ENCODE measurements at regions not wholly inside any gene's neighbourhood (a gene's known extent, or its start where the extent isn't known, plus 50 kb on each side); places are given as distances from the start of the nearest gene placed in this dataset.
A peak's percentile ranks its signal among the peaks of the same experiment; 100 is the strongest.

DNA sequence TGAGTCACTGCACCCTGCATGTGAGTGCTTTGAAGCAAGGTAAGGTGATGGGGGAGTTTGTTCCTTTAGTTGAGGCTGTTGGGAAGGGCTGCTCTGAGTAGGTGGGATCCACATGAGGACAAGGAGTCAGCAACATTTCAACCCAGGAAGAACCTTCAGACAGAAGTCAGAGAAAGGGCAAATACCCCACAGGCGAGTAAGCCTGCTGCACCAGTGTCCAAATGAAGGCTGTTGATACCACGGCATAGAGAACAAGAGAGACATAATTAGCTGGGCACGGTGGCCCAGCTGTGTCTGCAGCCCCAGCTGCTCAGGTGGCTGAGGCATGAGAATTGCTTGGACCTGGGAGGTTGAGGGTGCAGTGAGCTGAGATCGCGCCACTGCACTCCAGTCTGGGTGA, 54.3 kb upstream of the CLMP start:
- intact Hi-C loops (cut with DNase I) = loop anchor here (5.0 kb wide), 1 partner anchor 132 kb away; no protein-coding TSS in a partner anchor
- Histone ChIP-seq H3K4me3 (no peak overlapping the region), H3K4me1 (no peaks in the 10 kb centered on the region), H3K27me3 (no peaks in the 10 kb centered on the region), H3K36me3 (no peaks in the 10 kb centered on the region), H3K27ac (no peak overlapping the region), H3K9me3 (no peaks in the 10 kb centered on the region)
- TF ChIP-seq POLR2A (IDR thresholded peaks at IDR 0.05) (no peak), POLR2AphosphoS5 (IDR thresholded peaks at IDR 0.05; ENCODE audit: insufficient read depth in 1 of 2, low read depth in 1 of 2) (no peak)
- TF ChIP-seq, protein P1, sequence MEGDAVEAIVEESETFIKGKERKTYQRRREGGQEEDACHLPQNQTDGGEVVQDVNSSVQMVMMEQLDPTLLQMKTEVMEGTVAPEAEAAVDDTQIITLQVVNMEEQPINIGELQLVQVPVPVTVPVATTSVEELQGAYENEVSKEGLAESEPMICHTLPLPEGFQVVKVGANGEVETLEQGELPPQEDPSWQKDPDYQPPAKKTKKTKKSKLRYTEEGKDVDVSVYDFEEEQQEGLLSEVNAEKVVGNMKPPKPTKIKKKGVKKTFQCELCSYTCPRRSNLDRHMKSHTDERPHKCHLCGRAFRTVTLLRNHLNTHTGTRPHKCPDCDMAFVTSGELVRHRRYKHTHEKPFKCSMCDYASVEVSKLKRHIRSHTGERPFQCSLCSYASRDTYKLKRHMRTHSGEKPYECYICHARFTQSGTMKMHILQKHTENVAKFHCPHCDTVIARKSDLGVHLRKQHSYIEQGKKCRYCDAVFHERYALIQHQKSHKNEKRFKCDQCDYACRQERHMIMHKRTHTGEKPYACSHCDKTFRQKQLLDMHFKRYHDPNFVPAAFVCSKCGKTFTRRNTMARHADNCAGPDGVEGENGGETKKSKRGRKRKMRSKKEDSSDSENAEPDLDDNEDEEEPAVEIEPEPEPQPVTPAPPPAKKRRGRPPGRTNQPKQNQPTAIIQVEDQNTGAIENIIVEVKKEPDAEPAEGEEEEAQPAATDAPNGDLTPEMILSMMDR (IDR thresholded peaks at IDR 0.05) = no peak
- DNase-seq (ENCODE audit: extremely low spot score in 2 of 2) = no peak

DNA sequence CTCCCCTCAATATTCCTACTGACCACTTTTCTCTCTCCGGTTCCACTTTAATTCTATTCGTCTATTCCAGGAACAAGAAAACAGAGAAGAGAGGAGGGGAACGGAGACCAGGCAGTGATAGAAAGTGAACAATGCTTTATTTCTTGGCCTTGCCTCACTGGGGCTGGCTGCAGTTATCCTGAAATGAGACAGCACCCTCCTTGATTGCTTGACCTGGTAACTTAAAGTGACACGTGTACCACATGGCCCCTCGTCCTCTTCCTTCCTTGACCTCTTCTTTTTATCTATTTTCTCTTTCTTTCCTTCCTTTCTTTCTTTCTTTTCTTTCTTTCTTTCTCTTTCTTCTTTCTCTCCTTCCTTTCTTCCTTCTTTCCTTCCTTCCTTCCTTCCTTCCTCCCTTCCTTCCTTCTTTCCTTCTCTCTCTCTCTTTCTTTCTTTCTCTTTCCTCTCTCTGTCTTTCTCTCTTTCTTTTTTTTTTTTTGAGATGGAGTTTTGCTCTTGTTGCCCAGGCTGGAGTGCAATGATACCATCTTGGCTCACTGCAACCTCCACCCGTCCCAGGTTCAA, 52.8 kb upstream of the CLMP start:
- Histone ChIP-seq H3K27ac (no peak overlapping the region), H3K36me3 (no peaks in the 10 kb centered on the region), H3K4me3 (no peak overlapping the region), H3K27me3 (no peaks in the 10 kb centered on the region), H3K4me1 (no peaks in the 10 kb centered on the region), H3K9me3 (no peaks in the 10 kb centered on the region)
- intact Hi-C loops (cut with DNase I) = loop anchor here (5.0 kb wide), 1 partner anchor 131 kb away; no protein-coding TSS in a partner anchor
- no peak for DNase-seq (ENCODE audit: extremely low spot score in 2 of 2)
- TF ChIP-seq POLR2AphosphoS5 (IDR thresholded peaks at IDR 0.05; ENCODE audit: insufficient read depth in 1 of 2, low read depth in 1 of 2) = no peak
- no peak for TF ChIP-seq POLR2A (IDR thresholded peaks at IDR 0.05)
- TF ChIP-seq, protein P1 (IDR thresholded peaks at IDR 0.05) = no peak

DNA sequence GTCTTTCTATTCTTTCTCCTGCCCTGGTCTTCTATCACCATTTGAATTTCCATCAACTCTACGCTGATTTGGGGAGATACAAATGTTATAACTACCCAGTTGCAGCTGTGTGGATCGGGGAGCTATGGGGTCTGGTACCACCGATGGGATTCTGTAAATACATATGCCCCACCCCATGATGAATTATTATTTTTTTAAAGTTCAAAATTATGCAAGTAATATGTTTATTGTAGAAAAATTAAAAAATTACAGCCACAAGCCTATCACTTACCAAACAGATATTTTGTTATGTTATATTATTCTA, 52.4 kb upstream of the CLMP start:
- Histone ChIP-seq H3K27ac (no peak overlapping the region), H3K9me3 (no peaks in the 10 kb centered on the region), H3K27me3 (no peaks in the 10 kb centered on the region), H3K4me1 (no peaks in the 10 kb centered on the region), H3K36me3 (no peaks in the 10 kb centered on the region), H3K4me3 (no peak overlapping the region)
- TF ChIP-seq POLR2AphosphoS5 (IDR thresholded peaks at IDR 0.05; ENCODE audit: insufficient read depth in 1 of 2, low read depth in 1 of 2) = no peak
- TF ChIP-seq, protein P1 (IDR thresholded peaks at IDR 0.05) = peak in 1 of 3 experiments; percentile 19
- intact Hi-C loops (cut with DNase I) = loop anchor here (5.0 kb wide), 1 partner anchor 130 kb away; no protein-coding TSS in a partner anchor
- DNase-seq (ENCODE audit: extremely low spot score in 2 of 2) = no peak

DNA sequence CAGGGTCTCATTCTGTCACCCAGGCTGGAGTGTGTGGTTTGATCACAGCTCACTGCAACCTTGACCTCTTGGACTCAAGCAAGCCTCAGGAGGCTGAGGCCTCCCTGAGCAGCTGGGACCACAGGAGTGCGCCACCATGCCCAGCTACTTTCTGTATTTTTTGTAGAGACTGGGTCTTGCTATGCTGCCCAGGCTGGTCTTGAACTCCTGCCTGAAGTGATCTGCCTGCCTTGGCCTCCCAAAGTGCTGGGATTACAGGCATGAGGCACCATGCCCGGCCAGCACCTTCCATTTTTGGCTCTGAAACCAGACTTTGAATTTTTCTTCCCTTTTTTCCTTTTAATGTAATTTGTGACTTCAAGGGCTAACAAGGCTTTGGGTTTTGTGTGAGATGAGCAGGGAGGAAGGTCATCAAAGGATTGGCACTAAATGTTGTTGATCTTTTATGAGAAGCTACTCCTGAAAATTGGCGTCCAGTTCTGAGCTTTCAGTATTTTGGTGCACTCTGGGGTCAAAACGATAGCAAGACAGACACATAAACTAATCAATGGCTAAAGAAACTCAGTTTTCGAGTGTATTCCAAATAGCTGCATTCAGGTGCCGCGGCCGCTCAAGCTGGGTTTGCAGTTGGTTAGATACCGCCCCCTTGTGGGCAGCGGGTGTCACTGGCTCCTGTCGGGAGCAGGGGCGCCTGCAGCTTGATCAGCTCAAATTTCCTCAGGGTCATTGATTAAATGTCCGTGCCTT, 51.9 kb upstream of the CLMP start:
- Histone ChIP-seq H3K36me3 (no peaks in the 10 kb centered on the region), H3K4me3 (no peak overlapping the region), H3K9me3 (no peaks in the 10 kb centered on the region), H3K27me3 (no peaks in the 10 kb centered on the region), H3K4me1 (no peaks in the 10 kb centered on the region), H3K27ac (no peak overlapping the region)
- intact Hi-C loops (cut with DNase I) = loop anchor here (5.0 kb wide), 1 partner anchor 130 kb away; no protein-coding TSS in a partner anchor
- TF ChIP-seq, protein P1 (IDR thresholded peaks at IDR 0.05) = peak; percentile 81 to 92 (median 83)
- no peak for TF ChIP-seq POLR2A (IDR thresholded peaks at IDR 0.05)
- DNase-seq (ENCODE audit: extremely low spot score in 2 of 2) = no peak

DNA sequence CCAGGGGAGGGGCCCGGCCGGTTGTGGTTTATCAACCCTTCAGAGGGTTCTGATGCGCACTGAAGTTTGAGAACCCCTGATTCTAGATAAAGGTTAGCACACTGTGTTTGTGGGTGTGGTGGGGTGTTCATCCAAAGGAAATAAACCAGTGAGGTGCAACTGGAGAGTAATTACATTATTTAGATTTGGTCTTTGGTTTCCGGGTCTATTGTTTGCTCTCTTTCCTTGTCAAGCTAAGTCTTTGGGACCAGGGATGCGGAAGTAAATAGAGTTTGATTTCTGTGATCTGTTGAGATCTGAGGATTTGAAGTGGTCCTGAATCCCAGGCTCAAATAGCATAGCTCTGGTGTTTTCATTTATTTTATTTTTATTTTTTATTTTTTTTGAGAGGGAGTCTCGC, 50.5 kb upstream of the CLMP start:
- DNase-seq (ENCODE audit: extremely low spot score in 2 of 2) = no peak
- H3K4me1 ChIP-seq = no peaks in the 10 kb centered on the region
- H3K9me3 ChIP-seq = no peaks in the 10 kb centered on the region
- intact Hi-C loops (cut with DNase I) = loop anchor here (5.0 kb wide), 1 partner anchor 128 kb away; no protein-coding TSS in a partner anchor
- H3K4me3 ChIP-seq = no peak overlapping the region
- no peaks in the 10 kb centered on the region for H3K36me3 ChIP-seq
- TF ChIP-seq POLR2A (IDR thresholded peaks at IDR 0.05) = no peak
- TF ChIP-seq, protein P1 (IDR thresholded peaks at IDR 0.05) = no peak
- TF ChIP-seq POLR2AphosphoS5 (IDR thresholded peaks at IDR 0.05; ENCODE audit: insufficient read depth in 1 of 2, low read depth in 1 of 2) = no peak
- no peaks in the 10 kb centered on the region for H3K27me3 ChIP-seq
- H3K27ac ChIP-seq = no peak overlapping the region
